SH-SY5Y (cell line): ENCODE measurements at regions not wholly inside any gene's neighbourhood (a gene's known extent, or its start where the extent isn't known, plus 50 kb on each side); places are given as distances from the start of the nearest gene placed in this dataset.

Source experiments
- GATA2 ChIP-seq: IDR thresholded peaks from 2 replicates; pipeline ENCODE4 v1.6.1; 2011; ENCODE audit warnings: mild to moderate bottlenecking, low read depth, low read length
- GATA3 ChIP-seq: IDR thresholded peaks from 2 replicates; pipeline ENCODE4 v1.6.1; 2011; ENCODE audit warnings: low read depth, mild to moderate bottlenecking, low read length, moderate library complexity

GRCh38 chr11:79918846-79919245 lies 478.0 kb upstream of the TENM4 start:
- TF ChIP-seq GATA3 (no peak), GATA2 (no peak)
